Gastroesophageal sphincter (tissue), 3 donors: ENCODE measurements at regions not wholly inside any gene's neighbourhood (a gene's known extent, or its start where the extent isn't known, plus 50 kb on each side); places are given as distances from the start of the nearest gene placed in this dataset.

ENCODE experiments used
- CTCF ChIP-seq, 4 experiments: fragments of 200-600 bp in 2 of 4; fragments of 450-650 bp in 2 of 4; sonication (generic) in 1 of 4; IDR thresholded peaks; one replicate each; pipeline ENCODE4 v1.5.1; 2017 to 2019; ENCODE audit warnings: antibody characterized with exemption in 4 of 4, mild to moderate bottlenecking in 2 of 4, moderate library complexity in 2 of 4
- POLR2AphosphoS5 ChIP-seq: sonication (generic); formaldehyde crosslinking; IDR thresholded peaks from one replicate; pipeline ENCODE4 v1.6.1; 2017; ENCODE audit warnings: antibody characterized with exemption

GRCh38 chr6:126134491-126134890, 148.2 kb downstream of the TRMT11 start:
- TF ChIP-seq CTCF (IDR thresholded peaks at IDR 0.05) = no peak
- TF ChIP-seq POLR2AphosphoS5 = no peak
